Keratinocyte (primary cell): ENCODE measurements at regions not wholly inside any gene's neighbourhood (a gene's known extent, or its start where the extent isn't known, plus 50 kb on each side); places are given as distances from the start of the nearest gene placed in this dataset.

ENCODE experiments used
- DNase-seq: peaks from one replicate; pipeline ENCODE4 v3.0.0-alpha.2; 2011; ENCODE audit warnings: low read depth, missing footprints, low spot score
- FAIRE-seq: peaks from 2 replicates; lab custom pipeline; 2011; peaks lifted over from hg19 to GRCh38; lab: Jason Lieb, UNC
- H2AFZ ChIP-seq: 2 replicates; pipeline ENCODE4 v1.6.0; 2012; ENCODE audit warnings: low read length, control low read depth, inconsistent platforms; ENCODE audit not compliant: control insufficient read depth
- H3K27ac ChIP-seq: 2 replicates; pipeline ENCODE4 v1.5.1; 2011; ENCODE audit warnings: low read length; ENCODE audit not compliant: control insufficient read depth, insufficient read depth
- H3K27me3 ChIP-seq: 3 replicates; pipeline ENCODE4 v1.6.0; 2011; ENCODE audit warnings: low read length; ENCODE audit not compliant: control insufficient read depth, insufficient read depth; ENCODE audit errors: extremely low read depth
- H3K36me3 ChIP-seq, 2 experiments: 2 replicates in 1 of 2; 3 replicates in 1 of 2; pipeline ENCODE4 v1.5.1; 2011; ENCODE audit warnings: low read length in 2 of 2, mild to moderate bottlenecking in 1 of 2; ENCODE audit not compliant: control insufficient read depth in 2 of 2, insufficient read depth in 2 of 2; ENCODE audit errors: extremely low read depth in 1 of 2
- H3K4me1 ChIP-seq: 3 replicates; pipeline ENCODE4 v1.5.1; 2011; ENCODE audit warnings: low read length; ENCODE audit not compliant: control insufficient read depth, insufficient read depth; ENCODE audit errors: extremely low read depth
- H3K4me2 ChIP-seq: 3 replicates; pipeline ENCODE4 v1.6.0; 2011; ENCODE audit warnings: low read depth, low read length; ENCODE audit not compliant: control insufficient read depth, insufficient read depth; ENCODE audit errors: extremely low read depth
- H3K4me3 ChIP-seq, 3 experiments: fragments of 200-600 bp in 1 of 3; sonication (generic) in 1 of 3; 2 replicates in 2 of 3; 3 replicates in 1 of 3; pipeline ENCODE4 v1.5.1; 2011 to 2016; ENCODE audit warnings: low read length in 3 of 3, mild to moderate bottlenecking in 3 of 3, control low read depth in 2 of 3, inconsistent platforms in 1 of 3, low read depth in 1 of 3, mixed read lengths in 1 of 3, mixed run types in 1 of 3, moderate library complexity in 1 of 3; ENCODE audit not compliant: control insufficient read depth in 2 of 3, insufficient read depth in 2 of 3; ENCODE audit errors: extremely low read depth in 1 of 3
- H3K79me2 ChIP-seq: 2 replicates; pipeline ENCODE4 v1.6.0; 2012; ENCODE audit warnings: low read length; ENCODE audit not compliant: control insufficient read depth, insufficient read depth
- H3K9ac ChIP-seq: 3 replicates; pipeline ENCODE4 v1.6.0; 2011; ENCODE audit warnings: low read length; ENCODE audit not compliant: control insufficient read depth, insufficient read depth; ENCODE audit errors: extremely low read depth
- H3K9me1 ChIP-seq: 3 replicates; pipeline ENCODE4 v1.6.0; 2011; ENCODE audit warnings: low read length; ENCODE audit not compliant: control insufficient read depth, insufficient read depth; ENCODE audit errors: extremely low read depth
- H3K9me3 ChIP-seq: 2 replicates; pipeline ENCODE4 v1.5.1; 2012; ENCODE audit warnings: low read depth, low read length; ENCODE audit not compliant: control insufficient read depth
- H4K20me1 ChIP-seq: 3 replicates; pipeline ENCODE4 v1.6.0; 2011; ENCODE audit warnings: low read length; ENCODE audit not compliant: control insufficient read depth, insufficient read depth; ENCODE audit errors: extremely low read depth
- EZH2 ChIP-seq: IDR thresholded peaks from one replicate; pipeline ENCODE4 v1.6.1; 2012; ENCODE audit warnings: inconsistent platforms, mild to moderate bottlenecking, low read length, moderate library complexity
- dilution Hi-C: fragments of 300-500 bp; cut with MboI; formaldehyde crosslinking; loops from one replicate; pipeline ENCODE4 v1.7.0; 2020; ENCODE audit warnings: low sequenced_read_pairs; ENCODE audit not compliant: extremely low pct_ligation_motif_present
- TF ChIP-seq, protein P1 (sequence below), 3 experiments: IDR thresholded peaks in 1 of 3; conservative IDR thresholded peaks in 1 of 3; optimal IDR thresholded peaks in 1 of 3; 2 replicates in 2 of 3; 3 replicates in 1 of 3; pipeline versions ENCODE3 to v1.5.1; 2011; ENCODE audit warnings: low read length in 3 of 3, mild to moderate bottlenecking in 3 of 3, moderate library complexity in 2 of 3, control low read depth in 1 of 3, inconsistent platforms in 1 of 3; ENCODE audit not compliant: insufficient read depth in 2 of 3; ENCODE audit errors: extremely low read depth in 1 of 3

DNA sequence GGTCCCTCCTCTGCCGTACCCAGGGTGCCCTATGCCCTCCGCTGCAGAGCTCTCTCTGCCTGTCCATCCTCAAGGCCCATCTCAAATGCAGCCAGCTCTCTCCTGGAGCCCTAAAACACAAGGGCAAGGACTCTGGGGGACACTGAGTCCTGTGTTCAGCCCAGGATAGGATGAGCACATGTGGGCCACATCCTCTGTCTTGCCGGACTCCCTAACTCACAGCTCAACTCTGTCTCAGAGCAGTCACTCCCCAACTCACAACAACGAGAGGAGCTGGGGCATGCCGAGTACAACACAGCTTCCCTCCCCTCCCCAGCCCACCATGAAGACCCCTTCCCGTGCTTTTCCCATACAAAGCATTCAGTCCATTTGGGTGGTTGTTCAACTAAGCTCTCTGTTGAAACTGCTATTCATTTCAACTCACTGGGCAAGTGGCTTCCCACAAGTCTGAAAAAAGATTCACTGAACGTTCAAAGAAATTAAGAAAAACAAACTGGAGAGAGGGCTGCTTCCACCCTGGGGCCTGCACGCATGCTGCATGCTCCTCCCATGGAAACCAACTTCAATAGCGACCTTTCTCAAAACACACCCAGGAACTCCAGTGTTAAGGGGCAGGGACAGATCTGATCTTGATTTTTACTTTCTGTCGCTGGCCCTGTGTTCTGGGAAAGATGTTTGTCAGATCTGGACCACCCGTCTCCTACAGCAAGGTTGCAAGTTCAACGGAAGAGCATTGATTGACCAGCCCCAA lies 124.3 kb upstream of the IGF1R start:
- H3K9me3 ChIP-seq: no peaks in the 10 kb centered on the region
- no peaks in the 10 kb centered on the region for H3K9me1 ChIP-seq
- H3K4me2 ChIP-seq: no peak overlapping the region
- H3K4me1 ChIP-seq: no peaks in the 10 kb centered on the region
- H3K36me3 ChIP-seq: no peaks in the 10 kb centered on the region
- H3K27ac ChIP-seq: no peak overlapping the region
- no peak for FAIRE-seq
- H3K9ac ChIP-seq: no peak overlapping the region
- no peaks in the 10 kb centered on the region for H3K79me2 ChIP-seq
- no peak overlapping the region for H2AFZ ChIP-seq
- TF ChIP-seq, protein P1, sequence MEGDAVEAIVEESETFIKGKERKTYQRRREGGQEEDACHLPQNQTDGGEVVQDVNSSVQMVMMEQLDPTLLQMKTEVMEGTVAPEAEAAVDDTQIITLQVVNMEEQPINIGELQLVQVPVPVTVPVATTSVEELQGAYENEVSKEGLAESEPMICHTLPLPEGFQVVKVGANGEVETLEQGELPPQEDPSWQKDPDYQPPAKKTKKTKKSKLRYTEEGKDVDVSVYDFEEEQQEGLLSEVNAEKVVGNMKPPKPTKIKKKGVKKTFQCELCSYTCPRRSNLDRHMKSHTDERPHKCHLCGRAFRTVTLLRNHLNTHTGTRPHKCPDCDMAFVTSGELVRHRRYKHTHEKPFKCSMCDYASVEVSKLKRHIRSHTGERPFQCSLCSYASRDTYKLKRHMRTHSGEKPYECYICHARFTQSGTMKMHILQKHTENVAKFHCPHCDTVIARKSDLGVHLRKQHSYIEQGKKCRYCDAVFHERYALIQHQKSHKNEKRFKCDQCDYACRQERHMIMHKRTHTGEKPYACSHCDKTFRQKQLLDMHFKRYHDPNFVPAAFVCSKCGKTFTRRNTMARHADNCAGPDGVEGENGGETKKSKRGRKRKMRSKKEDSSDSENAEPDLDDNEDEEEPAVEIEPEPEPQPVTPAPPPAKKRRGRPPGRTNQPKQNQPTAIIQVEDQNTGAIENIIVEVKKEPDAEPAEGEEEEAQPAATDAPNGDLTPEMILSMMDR (optimal IDR thresholded peaks at IDR 0.05 in 1 of 3, IDR thresholded peaks at IDR 0.05 in 1 of 3, conservative IDR thresholded peaks at IDR 0.05 in 1 of 3; ENCODE audit: extremely low read depth in 1 of 3, insufficient read depth in 2 of 3, low read length in 3 of 3): no peak
- no peak for TF ChIP-seq EZH2
- no peak overlapping the region for H3K4me3 ChIP-seq
- dilution Hi-C loops: no loop called here
- no peak for DNase-seq
- H4K20me1 ChIP-seq: no peaks in the 10 kb centered on the region
- peaks cover 5% of the 10 kb centered on the region for H3K27me3 ChIP-seq

DNA sequence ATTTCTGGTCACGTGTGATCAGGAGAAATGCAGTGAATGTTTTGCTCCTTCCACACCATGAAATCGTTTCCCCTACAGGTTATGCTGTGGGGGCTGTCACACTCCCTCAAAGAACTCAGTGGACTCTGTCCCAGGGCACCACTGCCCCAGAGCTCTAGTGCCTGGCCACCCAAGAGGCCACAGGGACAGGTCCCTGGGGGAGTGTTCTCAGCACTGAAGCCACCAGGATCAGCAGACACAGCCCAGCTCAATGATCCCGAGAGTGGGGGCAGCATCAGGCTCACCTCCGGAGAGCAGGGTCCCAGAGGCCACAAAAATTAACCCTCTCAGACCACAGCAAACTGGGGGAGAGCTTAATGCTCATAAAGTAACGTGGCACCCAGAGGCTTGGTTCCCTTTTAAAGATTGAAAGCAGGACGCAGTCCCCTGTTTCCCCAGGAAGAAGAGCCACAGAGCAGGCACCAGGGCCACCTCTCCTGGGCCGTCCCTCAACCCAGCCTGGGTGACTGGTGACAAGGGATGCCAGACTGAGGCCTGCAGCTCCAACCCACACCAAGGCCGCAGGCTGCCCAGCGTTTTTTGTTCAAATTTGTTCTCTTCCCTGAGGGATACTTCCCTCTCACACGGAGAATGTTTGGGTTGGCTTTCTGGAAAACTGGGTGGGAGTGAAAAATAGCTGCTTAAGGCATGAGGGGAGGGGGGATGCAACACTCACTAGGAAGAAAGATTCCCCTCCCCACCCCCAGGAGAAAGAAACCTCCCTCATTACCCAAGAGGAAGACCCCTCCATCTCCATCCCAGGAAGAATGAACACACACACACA lies 123.3 kb upstream of the IGF1R start:
- Histone ChIP-seq H3K9me1 (no peaks in the 10 kb centered on the region), H3K79me2 (no peaks in the 10 kb centered on the region), H3K4me1 (no peaks in the 10 kb centered on the region), H3K9ac (no peak overlapping the region), H3K9me3 (no peaks in the 10 kb centered on the region), H3K4me2 (no peak overlapping the region), H4K20me1 (no peaks in the 10 kb centered on the region), H3K36me3 (no peaks in the 10 kb centered on the region), H3K27me3 (peaks cover 5% of the 10 kb centered on the region), H3K27ac (no peak overlapping the region), H2AFZ (no peak overlapping the region), H3K4me3 (no peak overlapping the region)
- no peak for FAIRE-seq
- no peak for TF ChIP-seq EZH2
- TF ChIP-seq, protein P1 (optimal IDR thresholded peaks at IDR 0.05 in 1 of 3, IDR thresholded peaks at IDR 0.05 in 1 of 3, conservative IDR thresholded peaks at IDR 0.05 in 1 of 3; ENCODE audit: extremely low read depth in 1 of 3, insufficient read depth in 2 of 3, low read length in 3 of 3): no peak
- dilution Hi-C loops: no loop called here
- DNase-seq: no peak
